Esophagus muscularis mucosa (tissue), 4 donors: ENCODE measurements at regions not wholly inside any gene's neighbourhood (a gene's known extent, or its start where the extent isn't known, plus 50 kb on each side); places are given as distances from the start of the nearest gene placed in this dataset.
"Not testable (repeated sequence)": the region's sequence is repeated elsewhere in the genome, so short reads cannot be mapped to it uniquely, and the experiment has no call there.

Experiments
- DNase-seq: peaks from one replicate; pipeline ENCODE4 v3.0.0-alpha.2; 2017; ENCODE audit errors: extremely low spot score
- H3K27ac ChIP-seq, 4 donors: fragments of 200-600 bp; sonication (generic); replicated peaks in 1 of 4; 1 replicate in 3 of 4; 2 replicates in 1 of 4; pipeline ENCODE4 v1.5.1; 2016 to 2019; ENCODE audit warnings: mild to moderate bottlenecking in 1 of 4
- H3K27me3 ChIP-seq, 4 donors: fragments of 200-600 bp; sonication (generic); one replicate each; pipeline versions ENCODE4 v1.5.1 to v1.6.0; 2016 to 2019
- H3K36me3 ChIP-seq, 4 donors: fragments of 200-600 bp; sonication (generic); one replicate each; pipeline ENCODE4 v1.5.1; 2016 to 2019
- H3K4me1 ChIP-seq, 4 donors: fragments of 200-600 bp; sonication (generic); one replicate each; pipeline ENCODE4 v1.5.1; 2016 to 2019
- H3K4me3 ChIP-seq, 4 donors: fragments of 200-600 bp; sonication (generic); 1 replicate in 2 of 4; 2 replicates in 2 of 4; pipeline ENCODE4 v1.5.1; 2016 to 2019; ENCODE audit warnings: mild to moderate bottlenecking in 4 of 4, moderate library complexity in 1 of 4
- H3K9me3 ChIP-seq, 4 donors: fragments of 200-600 bp; sonication (generic); 1 replicate in 3 of 4; 2 replicates in 1 of 4; pipeline ENCODE4 v1.5.1; 2016 to 2019
- EP300 ChIP-seq: sonication (generic); formaldehyde crosslinking; IDR thresholded peaks from one replicate; pipeline ENCODE4 v1.6.1; 2017; ENCODE audit warnings: antibody characterized with exemption
- POLR2A ChIP-seq: fragments of 450-650 bp; IDR thresholded peaks from one replicate; pipeline ENCODE4 v1.6.1; 2017; ENCODE audit warnings: antibody characterized with exemption, moderate library complexity, mild to moderate bottlenecking, low read depth
- POLR2AphosphoS5 ChIP-seq, 2 donors: sonication (generic); formaldehyde crosslinking; IDR thresholded peaks; one replicate each; pipeline ENCODE4 v1.6.1; 2017; ENCODE audit warnings: antibody characterized with exemption in 2 of 2
- WGBS: methylation state at CpG from one replicate; pipeline ENCODE4 v1.1.5; 2018; 5-methylcytosine and 5-hydroxymethylcytosine counted together
- intact Hi-C: fragments of 100-400 bp; cut with DNase I; formaldehyde crosslinking; loops from one replicate; pipeline ENCODE4 v1.15.1; 2023
- TF ChIP-seq, protein P1 (sequence below), 3 experiments: fragments of 200-600 bp in 2 of 3; fragments of 450-650 bp in 1 of 3; sonication (generic) in 2 of 3; IDR thresholded peaks; one replicate each; pipeline ENCODE4 v1.5.1; 2017 to 2019; ENCODE audit warnings: antibody characterized with exemption in 3 of 3, mild to moderate bottlenecking in 2 of 3, moderate library complexity in 1 of 3

DNA sequence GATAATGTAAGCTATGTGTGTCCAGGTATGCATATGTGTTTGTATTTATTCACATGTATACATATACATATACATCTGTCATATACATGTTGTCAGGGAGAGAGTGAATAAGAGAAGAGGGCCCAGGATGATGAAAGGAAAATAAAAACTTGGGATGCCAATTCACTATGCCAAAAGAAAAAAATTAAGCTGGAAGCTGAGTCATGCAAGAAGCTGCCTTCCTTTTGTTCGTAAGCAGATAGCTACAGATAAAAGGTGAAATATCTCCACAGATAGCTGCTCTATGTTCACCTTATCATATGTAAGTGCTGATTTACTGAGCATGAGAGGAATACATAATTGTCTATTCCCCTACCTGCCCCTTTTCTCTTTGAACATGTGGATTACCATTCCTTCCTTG lies 579.9 kb downstream of the EPM2A start:
- Histone ChIP-seq H3K4me1 (peaks cover 0 to 2% (median 0%) of the 10 kb centered on the region in 4 donors), H3K36me3 (no peaks in the 10 kb centered on the region), H3K27ac (no peak overlapping the region), H3K4me3 (no peak overlapping the region), H3K9me3 (peaks cover 0 to 15% (median 14%) of the 10 kb centered on the region in 4 donors), H3K27me3 (no peaks in the 10 kb centered on the region)
- intact Hi-C loops: no loop called here
- no peak for DNase-seq
- WGBS: 65% methylated on average over 1 of the region's 1 CpG
- TF ChIP-seq POLR2AphosphoS5 (IDR thresholded peaks at IDR 0.05): no peak
- TF ChIP-seq POLR2A: no peak
- no peak for TF ChIP-seq EP300
- TF ChIP-seq, protein P1, sequence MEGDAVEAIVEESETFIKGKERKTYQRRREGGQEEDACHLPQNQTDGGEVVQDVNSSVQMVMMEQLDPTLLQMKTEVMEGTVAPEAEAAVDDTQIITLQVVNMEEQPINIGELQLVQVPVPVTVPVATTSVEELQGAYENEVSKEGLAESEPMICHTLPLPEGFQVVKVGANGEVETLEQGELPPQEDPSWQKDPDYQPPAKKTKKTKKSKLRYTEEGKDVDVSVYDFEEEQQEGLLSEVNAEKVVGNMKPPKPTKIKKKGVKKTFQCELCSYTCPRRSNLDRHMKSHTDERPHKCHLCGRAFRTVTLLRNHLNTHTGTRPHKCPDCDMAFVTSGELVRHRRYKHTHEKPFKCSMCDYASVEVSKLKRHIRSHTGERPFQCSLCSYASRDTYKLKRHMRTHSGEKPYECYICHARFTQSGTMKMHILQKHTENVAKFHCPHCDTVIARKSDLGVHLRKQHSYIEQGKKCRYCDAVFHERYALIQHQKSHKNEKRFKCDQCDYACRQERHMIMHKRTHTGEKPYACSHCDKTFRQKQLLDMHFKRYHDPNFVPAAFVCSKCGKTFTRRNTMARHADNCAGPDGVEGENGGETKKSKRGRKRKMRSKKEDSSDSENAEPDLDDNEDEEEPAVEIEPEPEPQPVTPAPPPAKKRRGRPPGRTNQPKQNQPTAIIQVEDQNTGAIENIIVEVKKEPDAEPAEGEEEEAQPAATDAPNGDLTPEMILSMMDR (IDR thresholded peaks at IDR 0.05): no peak

DNA sequence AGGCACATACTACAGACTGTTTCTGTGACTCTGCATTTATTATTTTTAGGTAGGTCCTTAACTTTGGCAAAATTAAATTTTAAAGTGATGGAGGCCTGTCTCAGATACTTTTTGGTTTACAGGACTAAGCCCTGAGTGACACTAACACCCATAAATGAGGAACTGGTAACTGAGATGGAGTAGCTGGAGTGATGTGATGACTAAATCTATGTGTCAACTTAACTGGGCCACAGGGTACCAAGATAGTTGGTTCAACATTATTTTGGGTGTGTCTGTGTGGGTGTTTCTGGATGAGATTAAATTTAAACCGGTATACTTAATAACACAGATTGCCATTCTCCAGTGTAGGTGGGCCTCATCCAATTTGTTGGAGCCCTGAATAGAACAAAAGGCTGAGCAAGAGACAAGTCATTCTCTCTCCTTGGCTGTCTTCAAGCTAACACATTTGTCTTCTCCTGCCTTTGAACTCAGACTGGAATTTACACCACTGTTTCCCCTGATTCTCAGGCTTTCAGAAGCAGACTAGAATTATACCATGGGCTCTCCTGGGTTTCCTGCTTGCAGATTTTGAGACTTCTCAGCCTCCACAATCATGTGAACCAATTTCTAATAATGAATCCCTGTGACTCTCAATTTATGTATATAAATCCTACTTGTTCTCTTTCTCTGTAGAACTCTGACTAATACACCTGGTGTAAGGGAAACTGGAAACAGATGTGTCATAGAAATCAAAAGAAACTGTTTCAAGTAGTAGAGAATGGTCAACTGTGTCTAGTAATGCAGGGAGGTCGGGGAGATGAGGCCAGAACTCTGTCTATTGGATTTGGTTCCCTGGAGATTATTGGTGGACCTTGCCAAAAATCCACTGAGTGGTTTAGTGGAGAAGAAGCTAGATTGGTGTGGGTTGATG lies 579.2 kb downstream of the EPM2A start:
- Histone ChIP-seq H3K27ac (no peak overlapping the region), H3K36me3 (no peaks in the 10 kb centered on the region), H3K4me1 (no peaks in the 10 kb centered on the region), H3K4me3 (no peak overlapping the region), H3K27me3 (no peaks in the 10 kb centered on the region), H3K9me3 (peaks cover 0 to 15% (median 14%) of the 10 kb centered on the region in 4 donors)
- intact Hi-C loops: no loop called here
- no peak for DNase-seq
- TF ChIP-seq, protein P1 (IDR thresholded peaks at IDR 0.05): no peak
- no peak for TF ChIP-seq POLR2A
- TF ChIP-seq POLR2AphosphoS5 (IDR thresholded peaks at IDR 0.05): no peak
- no peak for TF ChIP-seq EP300
- WGBS: 77% methylated on average over 2 of the region's 2 CpGs

DNA sequence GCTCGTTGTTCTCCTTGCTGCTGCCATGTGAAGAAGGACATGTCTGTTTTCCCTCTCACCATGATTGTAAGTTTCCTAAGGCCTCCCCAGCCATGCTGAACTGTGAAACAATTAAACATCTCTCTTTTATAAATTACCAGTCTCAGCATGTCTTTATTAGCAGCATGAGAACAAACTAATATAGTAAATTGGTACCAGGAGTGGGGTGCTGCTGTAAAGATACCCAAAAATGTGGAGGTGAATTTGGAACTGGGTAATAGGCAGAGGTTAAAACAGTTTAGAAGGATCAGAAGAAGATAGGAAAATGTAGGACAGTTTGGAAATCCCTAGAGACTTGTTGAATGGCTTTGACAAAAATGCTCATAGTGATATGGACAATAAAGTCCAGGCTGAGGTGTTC lies 576.7 kb downstream of the EPM2A start:
- WGBS: 100% methylated on average over 1 of the region's 1 CpG
- DNase-seq, H3K36me3 ChIP-seq, H3K27me3 ChIP-seq, intact Hi-C loops, H3K27ac ChIP-seq, H3K4me1 ChIP-seq, H3K4me3 ChIP-seq: not testable (repeated sequence)
- H3K9me3 ChIP-seq: peaks cover 0 to 15% (median 14%) of the 10 kb centered on the region in 4 donors

DNA sequence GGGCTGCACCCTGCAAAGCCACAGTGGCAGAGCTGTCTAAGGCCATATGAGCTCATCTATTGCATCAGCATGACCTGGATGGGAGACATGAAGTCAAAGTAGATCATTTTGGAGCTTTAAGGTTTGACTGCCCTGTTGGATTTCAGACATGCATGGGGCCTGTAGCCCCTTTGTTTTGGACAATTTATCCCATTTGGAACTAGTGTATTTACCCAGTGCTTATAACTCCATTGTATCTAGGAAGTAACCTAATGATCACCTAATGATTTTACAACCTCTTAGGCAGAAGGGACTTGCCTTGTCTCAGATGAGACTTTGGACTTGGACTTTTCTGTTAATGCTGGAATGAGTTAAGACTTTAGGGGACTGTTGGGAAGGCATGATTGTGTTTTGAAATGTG lies 575.4 kb downstream of the EPM2A start:
- H3K4me1 ChIP-seq: no peaks in the 10 kb centered on the region
- no peak overlapping the region for H3K27ac ChIP-seq
- H3K36me3 ChIP-seq: no peaks in the 10 kb centered on the region
- intact Hi-C loops: no loop called here
- no peak for TF ChIP-seq POLR2A
- no peak for TF ChIP-seq POLR2AphosphoS5 (IDR thresholded peaks at IDR 0.05)
- TF ChIP-seq, protein P1 (IDR thresholded peaks at IDR 0.05): no peak
- no peak for TF ChIP-seq EP300
- H3K9me3 ChIP-seq: peaks cover 0 to 15% (median 14%) of the 10 kb centered on the region in 4 donors
- H3K4me3 ChIP-seq: no peak overlapping the region
- DNase-seq: no peak
- H3K27me3 ChIP-seq: no peaks in the 10 kb centered on the region

DNA sequence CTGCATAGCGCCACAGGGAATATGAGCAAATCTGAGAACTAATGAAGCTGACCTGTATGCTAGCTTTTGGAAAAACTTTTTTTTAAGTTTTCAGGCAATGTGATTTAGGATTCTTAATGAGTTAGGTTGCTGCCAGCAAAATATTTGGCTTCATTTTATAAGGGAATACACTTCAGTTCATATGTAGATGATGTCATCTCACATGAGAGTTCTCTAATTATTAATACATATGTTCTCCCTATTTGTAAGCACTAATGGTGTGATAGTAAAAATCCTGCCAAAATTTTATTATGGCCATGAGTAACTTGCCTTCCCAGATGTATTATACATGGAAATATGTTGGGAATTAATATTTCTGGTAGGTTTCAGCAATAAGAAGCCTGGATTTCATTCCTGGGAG lies 573.8 kb downstream of the EPM2A start:
- DNase-seq: no peak
- Histone ChIP-seq H3K9me3 (peaks cover 0 to 15% (median 14%) of the 10 kb centered on the region in 4 donors), H3K4me1 (no peaks in the 10 kb centered on the region), H3K27me3 (no peaks in the 10 kb centered on the region), H3K4me3 (no peak overlapping the region), H3K27ac (no peak overlapping the region), H3K36me3 (no peaks in the 10 kb centered on the region)
- WGBS: 94% methylated on average over 1 of the region's 1 CpG
- intact Hi-C loops: no loop called here
- TF ChIP-seq, protein P1 (IDR thresholded peaks at IDR 0.05): no peak
- TF ChIP-seq EP300 (no peak), POLR2AphosphoS5 (IDR thresholded peaks at IDR 0.05) (no peak), POLR2A (no peak)
